Gastrocnemius medialis (tissue), 4 donors: ENCODE measurements at regions not wholly inside any gene's neighbourhood (a gene's known extent, or its start where the extent isn't known, plus 50 kb on each side); places are given as distances from the start of the nearest gene placed in this dataset.

ENCODE experiments used
- ATAC-seq, 2 donors: fragments of 150-250 bp; one replicate each; pipeline ENCODE4 v1.9.1; 2016
- DNase-seq, 2 donors: peaks; one replicate each; pipeline ENCODE4 v3.0.0-alpha.2; 2019
- H3K27ac ChIP-seq, 4 donors: fragments of 200-600 bp; sonication (generic); 1 replicate in 1 of 4; 2 replicates in 3 of 4; pipeline ENCODE4 v1.5.1; 2016 to 2018; ENCODE audit warnings: mild to moderate bottlenecking in 2 of 4, moderate library complexity in 1 of 4
- H3K27me3 ChIP-seq, 3 donors: fragments of 200-600 bp; sonication (generic) in 2 of 3; 1 replicate in 1 of 3; 2 replicates in 2 of 3; pipeline versions ENCODE4 v1.5.1 to v1.6.0; 2016 to 2019; ENCODE audit warnings: mild to moderate bottlenecking in 1 of 3, moderate library complexity in 1 of 3
- H3K36me3 ChIP-seq, 2 donors: fragments of 200-600 bp; sonication (generic) in 1 of 2; one replicate each; pipeline ENCODE4 v1.5.1; 2017 to 2018
- H3K4me1 ChIP-seq, 2 donors: fragments of 200-600 bp; sonication (generic) in 1 of 2; one replicate each; pipeline ENCODE4 v1.5.1; 2016 to 2017; ENCODE audit warnings: mild to moderate bottlenecking in 2 of 2
- H3K4me3 ChIP-seq, 4 donors: fragments of 200-600 bp; sonication (generic) in 3 of 4; 1 replicate in 1 of 4; 2 replicates in 3 of 4; pipeline ENCODE4 v1.5.1; 2016 to 2019; ENCODE audit warnings: mild to moderate bottlenecking in 2 of 4
- H3K9me3 ChIP-seq, 3 donors: fragments of 200-600 bp; sonication (generic) in 2 of 3; 1 replicate in 1 of 3; 2 replicates in 2 of 3; pipeline ENCODE4 v1.5.1; 2016 to 2019
- POLR2A ChIP-seq, 2 donors: fragments of 450-650 bp; IDR thresholded peaks; one replicate each; pipeline ENCODE4 v1.6.1; 2017; ENCODE audit warnings: antibody characterized with exemption in 2 of 2, mild to moderate bottlenecking in 2 of 2, moderate library complexity in 2 of 2
- in situ Hi-C, 4 donors: fragments of 200-750 bp; cut with MboI; loops; one replicate each; pipeline versions ENCODE4 v1.15.0 to v1.8.0; 2017; ENCODE audit warnings: low sequenced_read_pairs in 4 of 4
- intact Hi-C: fragments of 100-400 bp; cut with DNase I; formaldehyde crosslinking; loops from one replicate; pipeline ENCODE4 v1.15.1; 2023; ENCODE audit warnings: low total_unique reads
- TF ChIP-seq, protein P1 (sequence below), 5 experiments: fragments of 450-650 bp in 3 of 5; fragments of 200-600 bp in 2 of 5; sonication (generic) in 2 of 5; IDR thresholded peaks in 4 of 5; conservative IDR thresholded peaks in 1 of 5; 1 replicate in 4 of 5; 2 replicates in 1 of 5; pipeline ENCODE4 v1.5.1; 2016 to 2019; ENCODE audit warnings: antibody characterized with exemption in 5 of 5, mild to moderate bottlenecking in 3 of 5, moderate library complexity in 3 of 5

DNA sequence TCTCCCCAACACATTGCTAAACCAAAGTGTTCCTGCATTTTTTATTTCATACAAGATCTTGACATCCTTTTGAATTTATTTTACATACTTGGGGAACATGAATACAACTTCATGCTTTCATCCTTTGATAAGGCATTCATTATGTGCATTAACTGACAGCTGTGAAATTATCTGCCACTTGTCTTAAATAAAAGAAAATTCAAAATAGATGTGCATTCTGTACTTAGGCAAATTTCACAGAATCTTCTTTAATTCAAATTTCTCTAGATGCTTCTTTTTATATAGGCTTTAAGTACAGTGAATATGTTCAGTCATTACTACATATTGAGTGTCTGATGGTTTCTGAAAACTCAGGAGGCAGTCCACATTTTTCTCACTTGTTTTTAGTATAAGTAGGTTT is 518.1 kb downstream of the EPHA5 start:
- no peak for DNase-seq
- in situ Hi-C loops (no loop called here), intact Hi-C loops (no loop called here)

DNA sequence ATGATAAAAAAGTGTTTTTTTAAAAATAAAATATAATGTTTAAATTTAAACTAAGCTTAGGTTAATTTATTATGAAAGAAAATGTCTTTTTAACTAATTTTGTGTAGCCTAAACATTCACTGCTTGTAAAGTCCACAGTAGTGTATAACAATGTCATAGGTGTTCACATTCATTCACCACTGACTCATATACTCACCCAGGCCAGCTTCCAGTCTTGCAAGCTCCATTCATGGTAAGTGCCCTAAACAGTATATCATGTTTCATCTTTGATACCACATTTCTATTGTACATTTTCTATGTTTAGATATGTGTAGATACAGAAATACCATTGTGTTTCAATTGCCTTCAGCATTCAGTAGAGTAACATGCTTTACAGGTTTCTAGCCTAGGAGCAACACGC is 530.3 kb downstream of the EPHA5 start:
- no peaks in the 10 kb centered on the region for H3K36me3 ChIP-seq
- no peaks in the 10 kb centered on the region for H3K9me3 ChIP-seq
- DNase-seq (no peak), ATAC-seq (no peak)
- intact Hi-C loops (no loop called here), in situ Hi-C loops (no loop called here)
- H3K4me1 ChIP-seq: no peaks in the 10 kb centered on the region
- H3K4me3 ChIP-seq: no peak overlapping the region
- H3K27me3 ChIP-seq: no peaks in the 10 kb centered on the region
- no peak overlapping the region for H3K27ac ChIP-seq
- no peak for TF ChIP-seq POLR2A (IDR thresholded peaks at IDR 0.05)
- TF ChIP-seq, protein P1, sequence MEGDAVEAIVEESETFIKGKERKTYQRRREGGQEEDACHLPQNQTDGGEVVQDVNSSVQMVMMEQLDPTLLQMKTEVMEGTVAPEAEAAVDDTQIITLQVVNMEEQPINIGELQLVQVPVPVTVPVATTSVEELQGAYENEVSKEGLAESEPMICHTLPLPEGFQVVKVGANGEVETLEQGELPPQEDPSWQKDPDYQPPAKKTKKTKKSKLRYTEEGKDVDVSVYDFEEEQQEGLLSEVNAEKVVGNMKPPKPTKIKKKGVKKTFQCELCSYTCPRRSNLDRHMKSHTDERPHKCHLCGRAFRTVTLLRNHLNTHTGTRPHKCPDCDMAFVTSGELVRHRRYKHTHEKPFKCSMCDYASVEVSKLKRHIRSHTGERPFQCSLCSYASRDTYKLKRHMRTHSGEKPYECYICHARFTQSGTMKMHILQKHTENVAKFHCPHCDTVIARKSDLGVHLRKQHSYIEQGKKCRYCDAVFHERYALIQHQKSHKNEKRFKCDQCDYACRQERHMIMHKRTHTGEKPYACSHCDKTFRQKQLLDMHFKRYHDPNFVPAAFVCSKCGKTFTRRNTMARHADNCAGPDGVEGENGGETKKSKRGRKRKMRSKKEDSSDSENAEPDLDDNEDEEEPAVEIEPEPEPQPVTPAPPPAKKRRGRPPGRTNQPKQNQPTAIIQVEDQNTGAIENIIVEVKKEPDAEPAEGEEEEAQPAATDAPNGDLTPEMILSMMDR (IDR thresholded peaks at IDR 0.05 in 4 of 5, conservative IDR thresholded peaks at IDR 0.05 in 1 of 5): no peak

More for the DNA sequence above, 518.1 kb downstream of the EPHA5 start:
- Histone ChIP-seq H3K9me3 (no peaks in the 10 kb centered on the region), H3K27ac (no peak overlapping the region), H3K36me3 (no peaks in the 10 kb centered on the region), H3K4me3 (no peak overlapping the region), H3K4me1 (no peaks in the 10 kb centered on the region), H3K27me3 (no peaks in the 10 kb centered on the region)
- TF ChIP-seq, protein P1 (IDR thresholded peaks at IDR 0.05 in 4 of 5, conservative IDR thresholded peaks at IDR 0.05 in 1 of 5): no peak
- no peak for TF ChIP-seq POLR2A (IDR thresholded peaks at IDR 0.05)
- ATAC-seq: no peak

DNA sequence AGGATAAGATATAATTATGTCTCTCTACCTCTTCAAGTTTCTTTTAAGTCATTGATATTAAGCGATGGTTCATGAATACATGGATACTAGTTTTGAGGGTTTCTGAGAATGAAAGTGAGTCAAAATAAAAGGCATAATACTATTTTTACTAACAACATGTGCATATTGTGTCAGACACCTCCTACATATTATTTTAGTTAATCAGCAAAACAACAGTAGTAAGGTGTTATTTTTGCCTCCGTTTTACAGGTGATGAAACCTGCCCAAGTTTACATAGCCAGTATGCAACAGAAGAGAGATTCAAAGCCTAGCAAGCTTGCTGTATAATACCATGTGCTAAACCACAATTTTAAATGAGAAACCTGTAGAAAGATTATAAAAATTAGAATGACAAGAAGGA is 544.1 kb downstream of the EPHA5 start:
- TF ChIP-seq POLR2A (IDR thresholded peaks at IDR 0.05): no peak
- ATAC-seq: no peak
- no peak for DNase-seq
- no peaks in the 10 kb centered on the region for H3K27me3 ChIP-seq
- no peaks in the 10 kb centered on the region for H3K36me3 ChIP-seq
- H3K27ac ChIP-seq: no peak overlapping the region
- in situ Hi-C loops: no loop called here
- H3K9me3 ChIP-seq: no peaks in the 10 kb centered on the region
- H3K4me3 ChIP-seq: no peak overlapping the region
- H3K4me1 ChIP-seq: no peaks in the 10 kb centered on the region
- intact Hi-C loops: no loop called here

DNA sequence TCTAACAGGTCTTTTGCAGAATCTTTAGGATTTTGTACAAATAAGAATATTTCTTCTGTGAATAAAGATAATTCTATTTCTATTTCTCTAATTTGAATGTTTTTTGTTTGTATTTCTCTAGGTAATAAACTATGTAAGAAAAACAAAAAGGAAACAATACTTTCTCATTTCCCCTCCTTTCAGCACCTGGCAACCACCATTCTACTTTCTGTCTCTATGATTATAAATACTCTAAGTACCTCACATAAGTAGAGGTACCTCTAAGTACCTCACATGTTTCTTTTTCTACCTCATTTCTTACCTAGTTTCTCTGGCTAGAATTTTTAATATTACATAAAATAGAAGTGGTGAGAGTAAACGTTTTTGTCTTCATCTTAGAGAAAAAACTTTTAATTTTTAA is 550.0 kb downstream of the EPHA5 start:
- no peak for DNase-seq
- no peak for TF ChIP-seq POLR2A (IDR thresholded peaks at IDR 0.05)
- TF ChIP-seq, protein P1 (IDR thresholded peaks at IDR 0.05 in 4 of 5, conservative IDR thresholded peaks at IDR 0.05 in 1 of 5): no peak
- in situ Hi-C loops: no loop called here
- Histone ChIP-seq H3K4me3 (no peak overlapping the region), H3K27me3 (no peaks in the 10 kb centered on the region), H3K9me3 (no peaks in the 10 kb centered on the region), H3K27ac (no peak overlapping the region), H3K4me1 (no peaks in the 10 kb centered on the region), H3K36me3 (no peaks in the 10 kb centered on the region)
- no peak for ATAC-seq
- intact Hi-C loops: no loop called here

DNA sequence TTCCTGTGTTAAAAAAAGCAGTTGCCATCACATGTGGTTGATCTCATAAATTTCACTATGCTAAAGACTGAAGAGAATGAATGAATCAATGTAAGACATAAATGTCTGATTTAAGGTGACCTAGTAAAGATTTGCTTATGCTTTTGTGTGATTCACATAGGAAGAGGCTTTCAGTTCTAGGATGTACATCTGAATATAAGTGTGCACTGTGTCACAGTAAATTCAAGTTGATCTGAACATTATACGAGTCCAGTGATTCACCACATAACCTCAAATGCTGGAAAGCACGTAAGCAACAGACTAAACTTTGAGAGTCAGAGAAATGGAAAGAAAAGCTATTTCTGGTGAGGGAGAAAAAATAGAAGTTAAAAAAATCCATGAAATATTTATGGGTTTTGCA is 567.9 kb downstream of the EPHA5 start:
- no peaks in the 10 kb centered on the region for H3K27me3 ChIP-seq
- H3K4me1 ChIP-seq: no peaks in the 10 kb centered on the region
- ATAC-seq (no peak), DNase-seq (no peak)
- no peak overlapping the region for H3K27ac ChIP-seq
- H3K36me3 ChIP-seq: no peaks in the 10 kb centered on the region
- no peak for TF ChIP-seq POLR2A (IDR thresholded peaks at IDR 0.05)
- TF ChIP-seq, protein P1 (IDR thresholded peaks at IDR 0.05 in 4 of 5, conservative IDR thresholded peaks at IDR 0.05 in 1 of 5): no peak
- in situ Hi-C loops (no loop called here), intact Hi-C loops (no loop called here)
- no peaks in the 10 kb centered on the region for H3K9me3 ChIP-seq
- no peak overlapping the region for H3K4me3 ChIP-seq
